Prostate gland (tissue), 2 donors: ENCODE measurements at regions not wholly inside any gene's neighbourhood (a gene's known extent, or its start where the extent isn't known, plus 50 kb on each side); places are given as distances from the start of the nearest gene placed in this dataset.

Experiments
- DNase-seq: peaks from one replicate; pipeline ENCODE4 v3.0.0-alpha.2; 2019; ENCODE audit warnings: low spot score
- H3K27ac ChIP-seq, 2 donors: fragments of 200-600 bp; sonication (generic); 2 replicates each; pipeline ENCODE4 v1.5.1; 2017 to 2019
- H3K27me3 ChIP-seq: fragments of 200-600 bp; sonication (generic); replicated peaks from 2 replicates; pipeline ENCODE4 v1.5.1; 2019; ENCODE audit not compliant: insufficient read depth
- H3K36me3 ChIP-seq, 2 donors: fragments of 200-600 bp; sonication (generic); 1 replicate in 1 of 2; 2 replicates in 1 of 2; pipeline versions ENCODE4 v1.5.1 to v1.8.1; 2017 to 2019
- H3K4me1 ChIP-seq: fragments of 200-600 bp; sonication (generic); replicated peaks from 2 replicates; pipeline ENCODE4 v1.5.1; 2019
- H3K4me3 ChIP-seq, 2 donors: fragments of 200-600 bp; sonication (generic); 2 replicates each; pipeline ENCODE4 v1.5.1; 2017 to 2019
- H3K9me3 ChIP-seq: fragments of 200-600 bp; sonication (generic); 2 replicates; pipeline ENCODE4 v1.5.1; 2017
- CTCF ChIP-seq, 4 experiments: fragments of 200-600 bp in 2 of 4; fragments of 450-650 bp in 2 of 4; sonication (generic) in 2 of 4; IDR thresholded peaks; 1 replicate in 3 of 4; 2 replicates in 1 of 4; pipeline ENCODE4 v1.5.1; 2016 to 2019; ENCODE audit warnings: antibody characterized with exemption in 4 of 4, mild to moderate bottlenecking in 2 of 4, moderate library complexity in 2 of 4
- POLR2A ChIP-seq: fragments of 450-650 bp; IDR thresholded peaks from one replicate; pipeline ENCODE4 v1.6.1; 2016; ENCODE audit warnings: antibody characterized with exemption, mild to moderate bottlenecking
- POLR2AphosphoS5 ChIP-seq: sonication (generic); formaldehyde crosslinking; IDR thresholded peaks from one replicate; pipeline ENCODE4 v1.6.1; 2017; ENCODE audit warnings: antibody characterized with exemption
- WGBS: methylation state at CpG from one replicate; pipeline ENCODE4 v1.1.5; 2018; 5-methylcytosine and 5-hydroxymethylcytosine counted together
- intact Hi-C: fragments of 100-400 bp; cut with DNase I; formaldehyde crosslinking; loops from one replicate; pipeline ENCODE4 v1.14.2; 2022

- no peak for DNase-seq
- WGBS = 46% methylated on average over 1 of the region's 1 CpG
- Histone ChIP-seq H3K36me3 (no peaks in the 10 kb centered on the region), H3K27me3 (no peaks in the 10 kb centered on the region), H3K9me3 (no peaks in the 10 kb centered on the region), H3K4me3 (no peak overlapping the region), H3K27ac (no peak overlapping the region), H3K4me1 (no peaks in the 10 kb centered on the region)
- TF ChIP-seq POLR2A = no peak
- no peak for TF ChIP-seq POLR2AphosphoS5
- no peak for TF ChIP-seq CTCF (IDR thresholded peaks at IDR 0.05)
- intact Hi-C loops = no loop called here
Observed at GRCh38 chr18:28905509-28905908, 728.6 kb upstream of the CDH2 start.

DNA sequence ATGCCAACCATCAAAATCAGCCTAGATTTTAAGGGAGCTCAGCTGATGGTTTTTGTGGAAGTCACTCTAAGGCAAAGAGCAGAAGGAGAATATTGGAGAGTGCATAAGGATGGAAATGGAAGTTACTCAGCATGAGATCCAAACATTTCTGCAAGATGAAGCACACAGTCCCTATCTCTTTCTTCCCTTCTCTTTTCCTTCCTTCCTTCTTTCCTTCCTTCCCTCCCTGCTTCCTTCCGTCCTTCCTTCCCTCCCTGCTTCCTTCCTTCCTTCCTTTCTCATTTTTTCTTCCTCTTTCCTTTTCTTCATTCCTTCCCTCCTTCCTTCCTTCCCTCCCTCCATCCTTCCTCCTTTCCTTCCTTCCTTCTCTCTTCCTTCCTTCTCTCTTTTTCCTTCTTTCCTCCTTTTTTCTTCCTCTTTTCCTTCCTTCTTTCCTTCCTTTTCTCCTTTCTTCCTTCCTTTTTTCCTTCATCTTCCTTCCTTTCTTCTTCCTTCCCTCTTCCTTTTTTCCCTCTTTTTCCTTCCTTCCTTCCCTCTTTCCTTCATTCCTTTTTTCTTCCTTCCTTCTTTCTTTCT, 727.9 kb upstream of the CDH2 start:
- no peaks in the 10 kb centered on the region for H3K27me3 ChIP-seq
- WGBS = 74% methylated on average over 1 of the region's 1 CpG
- DNase-seq = no peak
- H3K27ac ChIP-seq = no peak overlapping the region
- H3K4me3 ChIP-seq = no peak overlapping the region
- intact Hi-C loops = no loop called here
- no peaks in the 10 kb centered on the region for H3K4me1 ChIP-seq
- H3K9me3 ChIP-seq = no peaks in the 10 kb centered on the region
- no peaks in the 10 kb centered on the region for H3K36me3 ChIP-seq
- no peak for TF ChIP-seq CTCF (IDR thresholded peaks at IDR 0.05)
- TF ChIP-seq POLR2AphosphoS5 = no peak
- TF ChIP-seq POLR2A = no peak

GRCh38 chr18:28903306-28903705, 726.4 kb upstream of the CDH2 start:
- TF ChIP-seq POLR2A (no peak), CTCF (IDR thresholded peaks at IDR 0.05) (no peak), POLR2AphosphoS5 (no peak)
- 95% methylated on average over 1 of the region's 1 CpG for WGBS
- intact Hi-C loops = no loop called here
- Histone ChIP-seq H3K27ac (no peak overlapping the region), H3K27me3 (no peaks in the 10 kb centered on the region), H3K4me1 (no peaks in the 10 kb centered on the region), H3K9me3 (no peaks in the 10 kb centered on the region), H3K4me3 (no peak overlapping the region), H3K36me3 (no peaks in the 10 kb centered on the region)
- no peak for DNase-seq

GRCh38 chr18:28890791-28891190, 713.9 kb upstream of the CDH2 start:
- WGBS = 28% methylated on average over 3 of the region's 3 CpGs
- H3K4me1 ChIP-seq = no peaks in the 10 kb centered on the region
- no peak overlapping the region for H3K4me3 ChIP-seq
- no peak for TF ChIP-seq POLR2A
- H3K9me3 ChIP-seq = no peaks in the 10 kb centered on the region
- H3K36me3 ChIP-seq = no peaks in the 10 kb centered on the region
- no peak for DNase-seq
- no peaks in the 10 kb centered on the region for H3K27me3 ChIP-seq
- H3K27ac ChIP-seq = no peak overlapping the region
- intact Hi-C loops = no loop called here

- no peak overlapping the region for H3K27ac ChIP-seq
- H3K4me3 ChIP-seq = no peak overlapping the region
- no peak for TF ChIP-seq POLR2AphosphoS5
- TF ChIP-seq POLR2A = no peak
- no peak for TF ChIP-seq CTCF (IDR thresholded peaks at IDR 0.05)
- H3K36me3 ChIP-seq = no peaks in the 10 kb centered on the region
- intact Hi-C loops = no loop called here
- no peaks in the 10 kb centered on the region for H3K9me3 ChIP-seq
- WGBS = 100% methylated on average over 1 of the region's 1 CpG
- no peaks in the 10 kb centered on the region for H3K4me1 ChIP-seq
- no peak for DNase-seq
- no peaks in the 10 kb centered on the region for H3K27me3 ChIP-seq
Observed at GRCh38 chr18:28884304-28884703, 707.4 kb upstream of the CDH2 start.
